GM18505 (cell line): ENCODE measurements at regions not wholly inside any gene's neighbourhood (a gene's known extent, or its start where the extent isn't known, plus 50 kb on each side); places are given as distances from the start of the nearest gene placed in this dataset.
"Not testable (repeated sequence)": the region's sequence is repeated elsewhere in the genome, so short reads cannot be mapped to it uniquely, and the experiment has no call there.

Experiments used
- ATAC-seq: cut with Tn5 transposase; IDR thresholded peaks from one replicate; pipeline ENCODE4 v1.9.1; 2021; ENCODE audit not compliant: unreplicated experiment
- POLR2A ChIP-seq: IDR thresholded peaks from 4 replicates; pipeline ENCODE4 v1.6.1; 2011; ENCODE audit warnings: borderline replicate concordance; ENCODE audit not compliant: insufficient read depth, insufficient read length; ENCODE audit errors: extremely low read depth

- ATAC-seq: no peak
- TF ChIP-seq POLR2A: no peak
These were observed 1157.2 kb downstream of the MRPL39 start for GRCh38 chr21:24450119-24450518.

DNA sequence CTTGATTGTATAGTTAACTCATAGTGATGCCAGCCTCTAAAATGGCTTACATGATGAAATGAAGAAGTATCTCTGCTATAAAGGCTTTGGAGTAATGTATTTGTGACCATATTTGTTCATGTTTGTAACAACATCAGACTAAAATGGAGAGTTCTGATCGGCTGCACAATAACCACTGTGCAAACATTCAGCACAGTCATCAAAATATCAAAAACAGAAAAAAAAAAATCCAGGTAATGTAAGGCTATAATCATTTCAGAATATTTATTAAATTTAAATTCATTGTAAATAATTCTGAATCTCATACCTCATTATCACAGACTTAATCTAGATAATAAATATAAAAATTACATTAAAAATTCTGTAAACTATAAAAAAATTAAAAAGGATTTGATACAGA, 1161.8 kb downstream of the MRPL39 start:
- no peak for TF ChIP-seq POLR2A
- no peak for ATAC-seq

DNA sequence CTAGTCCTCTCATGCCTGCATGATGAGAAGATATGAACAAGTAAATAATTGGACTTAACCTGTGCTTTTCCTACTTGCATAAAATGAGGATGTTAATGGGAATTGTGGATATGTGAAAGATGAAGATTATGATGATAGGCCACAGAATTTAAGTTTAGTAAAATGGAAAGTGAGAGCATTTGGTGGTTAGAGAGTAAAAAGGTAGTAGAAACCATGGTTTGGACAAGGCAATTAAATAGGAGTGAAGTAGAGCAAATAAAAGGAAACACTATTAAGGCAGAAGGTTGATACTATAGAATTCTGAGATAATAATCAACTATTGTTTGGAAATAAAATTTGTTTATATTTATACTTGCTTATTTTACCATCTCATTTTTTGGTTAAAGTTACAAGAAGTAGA, 1162.5 kb downstream of the MRPL39 start:
- no peak for ATAC-seq
- TF ChIP-seq POLR2A: no peak

GRCh38 chr21:24436236-24436635, 1171.0 kb downstream of the MRPL39 start:
- no peak for TF ChIP-seq POLR2A

GRCh38 chr21:24428591-24429199, 1178.6 kb downstream of the MRPL39 start:
- TF ChIP-seq POLR2A: no peak
- peak; percentile 80 for ATAC-seq

More at GRCh38 chr21:24436236-24436635, 1171.0 kb downstream of the MRPL39 start:
- no peak for ATAC-seq

GRCh38 chr21:24424776-24425175, 1182.5 kb downstream of the MRPL39 start:
- no peak for TF ChIP-seq POLR2A
- ATAC-seq: no peak

DNA sequence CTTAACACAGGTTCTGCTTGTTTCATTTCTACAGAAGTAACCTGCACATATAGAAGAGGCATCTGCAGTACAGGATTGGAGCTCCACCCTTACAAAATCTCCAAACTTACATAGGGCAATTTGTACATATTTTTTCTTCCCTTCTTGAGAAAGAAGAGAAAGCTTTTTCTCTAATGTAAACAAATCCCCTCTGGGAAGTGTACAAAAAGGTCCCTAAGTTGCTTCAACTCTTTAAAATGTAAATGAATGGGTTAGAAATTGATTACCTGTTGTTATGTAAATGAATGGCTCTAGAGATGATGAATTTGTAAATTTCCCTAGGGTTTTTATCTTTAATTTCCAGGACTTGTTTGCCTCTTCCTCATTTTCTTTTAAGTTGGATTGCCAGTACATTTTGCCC, 1183.7 kb downstream of the MRPL39 start:
- ATAC-seq: no peak
- TF ChIP-seq POLR2A: no peak

GRCh38 chr21:24420689-24421088, 1186.6 kb downstream of the MRPL39 start:
- peak; percentile 80 for ATAC-seq

GRCh38 chr21:24419641-24420040, 1187.6 kb downstream of the MRPL39 start:
- ATAC-seq: not testable (repeated sequence)

More at GRCh38 chr21:24420689-24421088, 1186.6 kb downstream of the MRPL39 start:
- TF ChIP-seq POLR2A: no peak

- ATAC-seq: no peak
- no peak for TF ChIP-seq POLR2A
These were observed 1188.6 kb downstream of the MRPL39 start for GRCh38 chr21:24418671-24419070.

GRCh38 chr21:24411429-24411828, 1195.9 kb downstream of the MRPL39 start:
- ATAC-seq: no peak
- TF ChIP-seq POLR2A: no peak

- ATAC-seq: no peak
These were observed 1204.1 kb downstream of the MRPL39 start for GRCh38 chr21:24403221-24403620.

GRCh38 chr21:24395320-24395923, 1211.9 kb downstream of the MRPL39 start:
- TF ChIP-seq POLR2A: no peak
- ATAC-seq: no peak

More at GRCh38 chr21:24403221-24403620, 1204.1 kb downstream of the MRPL39 start:
- TF ChIP-seq POLR2A: no peak

GRCh38 chr21:24375201-24375600, 1232.1 kb downstream of the MRPL39 start:
- ATAC-seq: peak; percentile 77
- TF ChIP-seq POLR2A: no peak
